HUES6 (cell line): ENCODE measurements at regions not wholly inside any gene's neighbourhood (a gene's known extent, or its start where the extent isn't known, plus 50 kb on each side); places are given as distances from the start of the nearest gene placed in this dataset.

ENCODE experiments used
- H3K27ac ChIP-seq: 2 replicates; pipeline ENCODE4 v1.7.0; 2013; ENCODE audit warnings: low read depth, mild to moderate bottlenecking, low read length, inconsistent platforms
- H3K27me3 ChIP-seq: 2 replicates; pipeline ENCODE4 v1.6.1; 2013; ENCODE audit warnings: low read length; ENCODE audit not compliant: control insufficient read depth, insufficient read depth
- H3K36me3 ChIP-seq: 2 replicates; pipeline ENCODE4 v1.6.1; 2013; ENCODE audit warnings: low read length; ENCODE audit not compliant: control insufficient read depth, insufficient read depth
- H3K4me1 ChIP-seq: 2 replicates; pipeline ENCODE4 v1.6.1; 2013; ENCODE audit warnings: low read length; ENCODE audit not compliant: control insufficient read depth, insufficient read depth
- H3K4me3 ChIP-seq: 2 replicates; pipeline ENCODE4 v1.5.1; 2013; ENCODE audit warnings: low read depth, low read length
- H3K9ac ChIP-seq: one replicate; pipeline ENCODE4 v1.6.1; 2013; ENCODE audit warnings: mild to moderate bottlenecking, low read length
- H3K9me3 ChIP-seq: 2 replicates; pipeline ENCODE4 v1.6.1; 2013; ENCODE audit warnings: low read depth, low read length; ENCODE audit not compliant: control insufficient read depth, insufficient read depth

GRCh38 chr20:22465622-22466446 lies 118.5 kb downstream of the FOXA2 start:
- Histone ChIP-seq H3K36me3 (no peaks in the 10 kb centered on the region), H3K4me1 (peaks cover 9% of the 10 kb centered on the region), H3K27me3 (peaks cover 54% of the 10 kb centered on the region), H3K9me3 (no peaks in the 10 kb centered on the region), H3K4me3 (no peak overlapping the region), H3K27ac (no peak overlapping the region), H3K9ac (no peak overlapping the region)

GRCh38 chr20:22464312-22465003 lies 119.9 kb downstream of the FOXA2 start:
- Histone ChIP-seq H3K4me1 (peaks cover 9% of the 10 kb centered on the region), H3K36me3 (no peaks in the 10 kb centered on the region), H3K9ac (no peak overlapping the region), H3K27me3 (peaks cover 67% of the 10 kb centered on the region), H3K4me3 (no peak overlapping the region), H3K27ac (no peak overlapping the region), H3K9me3 (no peaks in the 10 kb centered on the region)

- Histone ChIP-seq H3K9me3 (no peaks in the 10 kb centered on the region), H3K4me1 (peaks cover 9% of the 10 kb centered on the region), H3K9ac (no peak overlapping the region), H3K27me3 (peaks cover 79% of the 10 kb centered on the region), H3K36me3 (no peaks in the 10 kb centered on the region), H3K4me3 (no peak overlapping the region), H3K27ac (no peak overlapping the region)
These were observed 121.1 kb downstream of the FOXA2 start for GRCh38 chr20:22462975-22463914.

DNA sequence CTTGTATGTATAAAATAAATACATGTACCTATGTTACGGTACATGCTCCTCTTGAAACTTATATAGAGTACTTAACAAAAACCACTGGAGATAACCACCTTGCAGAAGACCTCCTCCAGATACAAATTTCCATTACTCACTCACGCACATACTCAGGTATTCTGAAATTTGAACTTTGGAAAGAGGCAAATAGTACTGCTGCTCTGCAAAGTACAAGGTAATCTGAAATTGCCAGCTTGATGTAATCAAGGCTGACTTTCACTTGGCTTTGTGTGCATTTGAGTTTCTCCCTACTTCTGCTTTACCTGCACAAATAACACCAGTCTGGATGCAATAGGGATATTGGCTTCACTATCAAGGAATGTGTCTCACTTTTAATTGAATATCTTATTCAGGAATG lies 123.6 kb downstream of the FOXA2 start:
- H3K4me3 ChIP-seq: no peak overlapping the region
- H3K9me3 ChIP-seq: no peaks in the 10 kb centered on the region
- peaks cover 91% of the 10 kb centered on the region for H3K27me3 ChIP-seq
- no peaks in the 10 kb centered on the region for H3K36me3 ChIP-seq
- no peak overlapping the region for H3K9ac ChIP-seq
- no peak overlapping the region for H3K27ac ChIP-seq
- H3K4me1 ChIP-seq: peaks cover 9% of the 10 kb centered on the region

DNA sequence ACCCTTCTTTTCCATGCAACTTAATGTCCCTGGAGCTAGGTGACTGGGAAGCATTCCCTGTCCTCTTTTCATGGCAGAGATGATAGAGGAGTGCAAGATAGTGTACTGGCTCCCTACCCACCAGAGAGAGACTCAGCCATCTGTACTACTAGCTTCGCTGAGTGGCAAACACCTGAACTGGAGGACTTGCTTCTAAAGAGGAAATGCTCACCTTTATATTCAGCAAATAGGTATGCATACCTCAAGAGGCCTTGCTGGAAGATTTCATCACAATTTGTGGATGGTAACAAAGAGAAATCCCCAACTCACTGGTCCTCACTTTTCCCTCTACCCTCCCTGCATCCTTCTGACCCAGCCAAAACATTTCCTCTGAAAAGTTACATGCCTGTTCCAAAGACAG lies 124.1 kb downstream of the FOXA2 start:
- peaks cover 91% of the 10 kb centered on the region for H3K27me3 ChIP-seq
- no peak overlapping the region for H3K27ac ChIP-seq
- H3K4me3 ChIP-seq: no peak overlapping the region
- no peaks in the 10 kb centered on the region for H3K9me3 ChIP-seq
- peaks cover 9% of the 10 kb centered on the region for H3K4me1 ChIP-seq
- H3K36me3 ChIP-seq: no peaks in the 10 kb centered on the region
- no peak overlapping the region for H3K9ac ChIP-seq

- Histone ChIP-seq H3K9ac (no peak overlapping the region), H3K27me3 (peaks cover 91% of the 10 kb centered on the region), H3K27ac (no peak overlapping the region), H3K4me1 (peaks cover 9% of the 10 kb centered on the region), H3K9me3 (no peaks in the 10 kb centered on the region), H3K36me3 (no peaks in the 10 kb centered on the region), H3K4me3 (no peak overlapping the region)
These were observed 124.6 kb downstream of the FOXA2 start for GRCh38 chr20:22459754-22460153.

- H3K4me1 ChIP-seq: no peaks in the 10 kb centered on the region; the same call in none of the 2 replicates
- no peaks in the 10 kb centered on the region for H3K9me3 ChIP-seq
- H3K4me3 ChIP-seq: no peak overlapping the region
- H3K36me3 ChIP-seq: no peaks in the 10 kb centered on the region
- peaks cover 98% of the 10 kb centered on the region for H3K27me3 ChIP-seq
- H3K9ac ChIP-seq: no peak overlapping the region
- no peak overlapping the region for H3K27ac ChIP-seq
These were observed 128.3 kb downstream of the FOXA2 start for GRCh38 chr20:22456109-22456508.

DNA sequence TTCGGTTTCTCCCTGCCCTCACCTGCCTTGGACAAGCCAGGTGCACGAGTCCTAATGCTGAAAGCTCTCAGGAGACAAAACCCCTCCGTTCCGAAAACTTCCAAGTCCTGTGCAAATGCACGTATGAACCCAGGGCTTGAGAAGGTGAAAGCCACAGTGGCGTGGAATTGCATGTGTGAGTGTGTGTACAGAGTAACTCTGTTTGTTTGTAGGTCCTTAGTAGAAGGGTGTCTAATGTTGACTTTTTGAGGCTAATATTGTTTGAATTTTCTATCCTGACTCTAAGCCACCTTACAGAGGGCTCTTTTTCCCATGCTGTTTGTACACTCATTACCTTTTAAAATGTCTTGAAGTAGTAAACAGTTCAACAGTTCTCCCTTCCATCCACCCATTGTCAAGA lies 129.1 kb downstream of the FOXA2 start:
- no peak overlapping the region for H3K27ac ChIP-seq
- H3K9me3 ChIP-seq: no peaks in the 10 kb centered on the region
- no peaks in the 10 kb centered on the region; the same call in none of the 2 replicates for H3K4me1 ChIP-seq
- peaks cover 98% of the 10 kb centered on the region for H3K27me3 ChIP-seq
- H3K4me3 ChIP-seq: no peak overlapping the region
- no peaks in the 10 kb centered on the region for H3K36me3 ChIP-seq
- no peak overlapping the region for H3K9ac ChIP-seq

DNA sequence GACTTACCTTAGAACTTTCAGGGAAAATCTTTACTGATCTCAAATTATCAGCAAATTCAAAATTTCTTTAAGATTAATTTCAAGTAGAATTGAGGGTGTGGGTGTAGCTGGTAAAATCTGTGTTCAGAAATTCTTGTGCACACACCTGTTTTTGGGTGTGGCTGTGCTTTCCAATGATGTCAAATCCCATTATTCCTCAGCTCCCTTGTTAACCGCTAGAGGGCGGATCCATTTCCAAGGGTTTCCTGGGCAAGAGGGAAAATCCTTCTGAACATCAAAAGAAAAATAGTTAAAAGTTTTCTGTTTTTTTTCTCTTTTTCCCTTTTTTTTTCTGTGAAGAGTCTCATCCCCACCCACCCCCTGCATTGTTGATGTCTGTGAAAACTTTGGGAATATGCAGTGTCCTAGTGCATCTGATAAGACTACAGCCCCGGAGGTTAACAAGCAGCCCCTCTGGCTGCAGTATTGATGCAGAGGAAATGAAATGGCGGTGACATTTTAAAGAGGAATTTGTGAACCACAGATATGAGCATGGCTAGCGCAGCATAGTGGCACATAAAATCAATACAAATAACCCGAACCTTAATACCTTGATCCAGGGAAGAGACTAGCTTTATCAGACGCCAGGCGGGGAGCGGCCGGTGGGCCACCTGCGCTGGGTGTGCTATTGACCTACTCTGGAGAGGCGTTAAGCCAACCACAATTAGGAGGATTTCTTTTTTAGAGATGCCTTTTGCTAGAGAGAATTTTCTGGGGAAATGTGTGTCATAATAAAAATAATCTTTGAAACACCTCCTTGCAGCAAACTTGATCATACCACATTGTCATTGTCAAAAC lies 130.9 kb downstream of the FOXA2 start:
- H3K9me3 ChIP-seq: no peaks in the 10 kb centered on the region
- H3K4me1 ChIP-seq: no peaks in the 10 kb centered on the region; the same call in none of the 2 replicates
- no peak overlapping the region for H3K27ac ChIP-seq
- peaks cover 98% of the 10 kb centered on the region for H3K27me3 ChIP-seq
- H3K4me3 ChIP-seq: no peak overlapping the region
- H3K36me3 ChIP-seq: no peaks in the 10 kb centered on the region
- no peak overlapping the region for H3K9ac ChIP-seq

- H3K27ac ChIP-seq: no peak overlapping the region
- H3K9me3 ChIP-seq: no peaks in the 10 kb centered on the region
- H3K4me3 ChIP-seq: no peak overlapping the region
- H3K27me3 ChIP-seq: peaks cover 98% of the 10 kb centered on the region
- no peaks in the 10 kb centered on the region; the same call in none of the 2 replicates for H3K4me1 ChIP-seq
- H3K36me3 ChIP-seq: no peaks in the 10 kb centered on the region
- no peak overlapping the region for H3K9ac ChIP-seq
These were observed 131.8 kb downstream of the FOXA2 start for GRCh38 chr20:22452442-22453011.
